IMR-90 (cell line): ENCODE measurements at regions not wholly inside any gene's neighbourhood (a gene's known extent, or its start where the extent isn't known, plus 50 kb on each side); places are given as distances from the start of the nearest gene placed in this dataset.

Experiments
- ATAC-seq: fragments of 200-7000 bp; cut with Tn5 transposase; 2 replicates; pipeline ENCODE4 v1.9.1; 2020; ENCODE audit warnings: low read depth, mild to moderate bottlenecking, moderate library complexity
- BruUV-seq: library from RNA; stranded (reverse); fragments of 400-500 nt; replicated peaks from 2 replicates; lab custom pipeline; 2021; lab: Mats Ljungman, UMichigan
- CTCF ChIA-PET: fragments of 300-600 bp; formaldehyde crosslinking; extraction: SDS; loops from one replicate; lab custom pipeline; 2021; ENCODE audit warnings: antibody characterized with exemption; lab: Yijun Ruan, JAX
- POLR2A ChIA-PET: fragments of 300-600 bp; sonication (Branson Sonifier 250); formaldehyde crosslinking; loops from one replicate; lab custom pipeline; 2022; ENCODE audit warnings: antibody characterized with exemption; ENCODE audit not compliant: unreplicated experiment; lab: Charles Lee
- DNase-seq: peaks from one replicate; pipeline ENCODE4 v3.0.0; 2013
- H2AFZ ChIP-seq: replicated peaks from 2 replicates; pipeline ENCODE3; 2013; ENCODE audit warnings: low read length, mild to moderate bottlenecking; ENCODE audit not compliant: poor library complexity
- H2AK5ac ChIP-seq: 2 replicates; pipeline ENCODE4 v1.6.1; 2013; ENCODE audit warnings: low read depth, low read length, inconsistent platforms
- H2AK9ac ChIP-seq: replicated peaks from 2 replicates; pipeline ENCODE3; 2013; ENCODE audit warnings: mild to moderate bottlenecking, low read depth, low read length, moderate library complexity; ENCODE audit not compliant: poor library complexity
- H2BK120ac ChIP-seq: 2 replicates; pipeline ENCODE4 v1.6.1; 2013; ENCODE audit warnings: low read depth, low read length, inconsistent platforms
- H2BK15ac ChIP-seq: 3 replicates; pipeline ENCODE4 v1.6.1; 2013; ENCODE audit warnings: low read depth, low read length, inconsistent platforms
- H2BK20ac ChIP-seq: 2 replicates; pipeline ENCODE4 v1.6.1; 2013; ENCODE audit warnings: low read depth, mild to moderate bottlenecking, inconsistent platforms, low read length, moderate library complexity
- H2BK5ac ChIP-seq: 2 replicates; pipeline ENCODE4 v1.6.1; 2013; ENCODE audit warnings: mild to moderate bottlenecking, low read depth, low read length, inconsistent platforms; ENCODE audit not compliant: poor library complexity, severe bottlenecking
- H3K14ac ChIP-seq: replicated peaks from 2 replicates; pipeline ENCODE4 v1.6.1; 2013; ENCODE audit warnings: low read depth, low read length, inconsistent platforms
- H3K18ac ChIP-seq: 2 replicates; pipeline ENCODE4 v1.6.1; 2013; ENCODE audit warnings: low read depth, low read length, control low read depth
- H3K23ac ChIP-seq: 2 replicates; pipeline ENCODE4 v1.6.1; 2013; ENCODE audit warnings: low read depth, low read length, inconsistent platforms
- H3K27ac ChIP-seq: 2 replicates; pipeline ENCODE4 v1.5.1; 2013; ENCODE audit warnings: mild to moderate bottlenecking, control low read depth, low read length; ENCODE audit not compliant: insufficient read depth
- H3K27me3 ChIP-seq: 2 replicates; pipeline ENCODE4 v1.6.1; 2013; ENCODE audit warnings: low read length; ENCODE audit not compliant: control insufficient read depth, insufficient read depth
- H3K36me3 ChIP-seq: 2 replicates; pipeline ENCODE4 v1.6.1; 2013; ENCODE audit warnings: low read length, mixed read lengths; ENCODE audit not compliant: control insufficient read depth, insufficient read depth
- H3K4ac ChIP-seq: 2 replicates; pipeline ENCODE4 v1.6.1; 2013; ENCODE audit warnings: low read depth, low read length, inconsistent platforms
- H3K4me1 ChIP-seq: 2 replicates; pipeline ENCODE4 v1.6.1; 2013; ENCODE audit warnings: low read length, mixed read lengths; ENCODE audit not compliant: control insufficient read depth, insufficient read depth
- H3K4me2 ChIP-seq: 2 replicates; pipeline ENCODE4 v1.6.1; 2013; ENCODE audit warnings: low read depth, mild to moderate bottlenecking, control low read depth, low read length, moderate library complexity
- H3K4me3 ChIP-seq: 2 replicates; pipeline ENCODE4 v1.5.1; 2013; ENCODE audit warnings: low read depth, mild to moderate bottlenecking, control low read depth, low read length, moderate library complexity; ENCODE audit not compliant: insufficient read depth
- H3K56ac ChIP-seq: 2 replicates; pipeline ENCODE4 v1.6.1; 2013; ENCODE audit warnings: low read length, inconsistent platforms; ENCODE audit not compliant: insufficient read depth; ENCODE audit errors: extremely low read depth
- H3K79me1 ChIP-seq, 2 experiments: 2 replicates each; pipeline ENCODE4 v1.6.1; 2013; ENCODE audit warnings: low read length in 2 of 2, inconsistent platforms in 1 of 2, low read depth in 1 of 2
- H3K9ac ChIP-seq: 2 replicates; pipeline ENCODE4 v1.6.1; 2013; ENCODE audit warnings: low read depth, low read length, control low read depth
- H3K9me1 ChIP-seq: 2 replicates; pipeline ENCODE4 v1.6.1; 2013; ENCODE audit warnings: low read length, inconsistent platforms; ENCODE audit not compliant: insufficient read depth
- H3K9me3 ChIP-seq: 2 replicates; pipeline ENCODE4 v1.6.1; 2013; ENCODE audit warnings: low read length; ENCODE audit not compliant: control insufficient read depth, insufficient read depth
- H4K20me1 ChIP-seq: 2 replicates; pipeline ENCODE4 v1.6.1; 2013; ENCODE audit warnings: low read length, inconsistent platforms; ENCODE audit not compliant: insufficient read depth
- H4K5ac ChIP-seq: 2 replicates; pipeline ENCODE4 v1.6.1; 2013; ENCODE audit warnings: mild to moderate bottlenecking, low read depth, low read length, control low read depth
- H4K8ac ChIP-seq, 2 experiments: 2 replicates each; pipeline ENCODE4 v1.6.1; 2013; ENCODE audit warnings: low read depth in 2 of 2, low read length in 2 of 2, control low read depth in 1 of 2, inconsistent platforms in 1 of 2
- H4K91ac ChIP-seq: 2 replicates; pipeline ENCODE4 v1.6.1; 2013; ENCODE audit warnings: low read depth, low read length, inconsistent platforms; ENCODE audit not compliant: insufficient read depth
- BHLHE40 ChIP-seq: fragments of 150-350 bp; IDR thresholded peaks from 2 replicates; pipeline ENCODE4 v1.6.1; 2016; ENCODE audit warnings: mild to moderate bottlenecking, low read depth, low read length
- CHD1 ChIP-seq: IDR thresholded peaks from 2 replicates; pipeline ENCODE4 v1.6.1; 2012; ENCODE audit warnings: low read depth, low read length, improper control_type of control experiment
- CTCF ChIP-seq: conservative IDR thresholded peaks from 2 replicates; pipeline ENCODE4 v1.5.1; 2012; ENCODE audit warnings: mild to moderate bottlenecking, low read depth, low read length, improper control_type of control experiment
- ELK1 ChIP-seq: fragments of 150-350 bp; IDR thresholded peaks from 2 replicates; pipeline ENCODE4 v1.6.1; 2016; ENCODE audit warnings: low read depth, mild to moderate bottlenecking, low read length, moderate library complexity, borderline replicate concordance
- FOS ChIP-seq: fragments of 150-350 bp; IDR thresholded peaks from 2 replicates; pipeline ENCODE4 v1.6.1; 2016; ENCODE audit warnings: low read depth, low read length
- MAFK ChIP-seq: IDR thresholded peaks from 2 replicates; pipeline ENCODE4 v1.6.1; 2012; ENCODE audit warnings: low read depth, low read length, improper control_type of control experiment
- MAZ ChIP-seq: IDR thresholded peaks from 2 replicates; pipeline ENCODE4 v1.6.1; 2012; ENCODE audit warnings: low read depth, mild to moderate bottlenecking, low read length, improper control_type of control experiment, moderate library complexity, borderline replicate concordance
- MXI1 ChIP-seq: IDR thresholded peaks from 2 replicates; pipeline ENCODE4 v1.6.1; 2012; ENCODE audit warnings: low read depth, mild to moderate bottlenecking, low read length, moderate library complexity, borderline replicate concordance
- POLR2A ChIP-seq: IDR thresholded peaks from 2 replicates; pipeline ENCODE4 v1.6.1; 2012; ENCODE audit warnings: mild to moderate bottlenecking, low read depth, low read length
- USF2 ChIP-seq: fragments of 150-350 bp; IDR thresholded peaks from 2 replicates; pipeline ENCODE4 v1.6.1; 2017; ENCODE audit warnings: mild to moderate bottlenecking, antibody characterized with exemption, low read length, low read depth
- WGBS, 2 experiments: methylation state at CpG; one replicate each; pipeline versions ENCODE4 v1.1.5 to v1.1.7; 2013; ENCODE audit warnings: missing lambda C conversion rate in 2 of 2; ENCODE audit not compliant: insufficient read length in 1 of 2; ENCODE audit errors: extremely low coverage in 2 of 2; 5-methylcytosine and 5-hydroxymethylcytosine counted together
- dilution Hi-C: fragments of 300-500 bp; cut with HindIII; formaldehyde crosslinking; loops from one replicate; pipeline ENCODE4 v1.14.3; 2018; ENCODE audit warnings: low sequenced_read_pairs; ENCODE audit not compliant: unreplicated experiment
- in situ Hi-C: fragments of 300-500 bp; cut with MboI; formaldehyde crosslinking; loops from 3 replicates; pipeline ENCODE4 v1.14.3; 2019; ENCODE audit warnings: low sequenced_read_pairs, inconsistent platforms, mixed read lengths
- intact Hi-C: fragments of 100-400 bp; cut with micrococcal nuclease; formaldehyde crosslinking; loops from 2 replicates; pipeline ENCODE4 v1.10.0; 2022

DNA sequence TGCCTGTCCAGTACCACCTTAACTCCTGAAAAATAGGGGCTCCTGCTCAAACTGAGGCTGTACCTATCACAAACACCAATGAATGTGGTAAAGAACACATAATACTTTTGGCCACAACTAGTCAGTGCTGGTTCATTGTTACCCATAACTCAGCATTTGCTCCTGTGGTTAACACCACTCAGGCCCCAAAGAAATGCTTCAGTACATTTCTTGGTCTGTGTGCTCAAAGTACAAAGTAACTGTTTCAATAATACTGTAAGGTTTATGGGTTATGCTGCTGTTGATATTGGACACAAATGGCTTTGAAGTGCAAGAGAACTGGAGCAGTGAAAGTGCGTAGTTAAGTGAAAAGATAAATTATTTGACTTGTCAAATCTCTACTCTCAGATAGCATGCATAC is 95.0 kb upstream of the TACR1 start:
- Histone ChIP-seq H2AFZ (no peak overlapping the region), H3K36me3 (no peaks in the 10 kb centered on the region), H3K9me1 (no peaks in the 10 kb centered on the region), H3K27ac (no peak overlapping the region), H3K27me3 (no peaks in the 10 kb centered on the region), H3K79me1 (no peaks in the 10 kb centered on the region), H3K14ac (no peak overlapping the region), H3K9ac (no peak overlapping the region), H4K20me1 (no peaks in the 10 kb centered on the region), H2BK20ac (no peak overlapping the region), H4K5ac (no peak overlapping the region), H4K91ac (no peak overlapping the region), H3K56ac (no peak overlapping the region), H3K4me1 (peaks cover 8% of the 10 kb centered on the region; the same call in 1 of the 2 replicates), H2AK5ac (no peak overlapping the region), H4K8ac (no peak overlapping the region), H2BK15ac (no peak overlapping the region), H3K18ac (no peak overlapping the region), H3K4me2 (no peak overlapping the region), H3K23ac (no peak overlapping the region), H2AK9ac (no peak overlapping the region), H2BK120ac (no peak overlapping the region), H2BK5ac (no peak overlapping the region), H3K4ac (no peak overlapping the region), H3K4me3 (no peak overlapping the region), H3K9me3 (no peaks in the 10 kb centered on the region)
- TF ChIP-seq BHLHE40 (no peak), CHD1 (no peak), FOS (no peak), MAZ (no peak), ELK1 (no peak), MAFK (no peak), USF2 (no peak), MXI1 (no peak), POLR2A (no peak), CTCF (no peak)
- no peak for ATAC-seq
- no CpG with 5 or more reads among the region's 1 CpG for WGBS, 2 experiments
- no peak for DNase-seq
- ChIA-PET POLR2A (no interaction called here), CTCF (no interaction called here)
- dilution Hi-C loops (no loop called here), intact Hi-C loops (no loop called here), in situ Hi-C loops (no loop called here)
- BruUV-seq, result no TSS peak
